ENCODE measurements at regions not wholly inside any gene's neighbourhood (a gene's known extent, or its start where the extent isn't known, plus 50 kb on each side); places are given as distances from the start of the nearest gene placed in this dataset.

GRCh38 chr13:83220241-83220640 is 662.0 kb downstream of the SLITRK1 start:
- no peaks in the 10 kb centered on the region for H3K27me3 Mint-ChIP-seq
- DNase-seq, result no peak

GRCh38 chr13:83219832-83220231 is 662.4 kb downstream of the SLITRK1 start:
- POLR2A ChIA-PET, result interaction anchor here in 1 of 2 donors (0.5 kb wide), 1 partner anchor 1080 kb away, joined by 3 read pairs; no protein-coding TSS in a partner anchor

More at GRCh38 chr13:83220241-83220640, 662.0 kb downstream of the SLITRK1 start:
- Histone ChIP-seq H3K4me1 (ENCODE audit: control insufficient read depth in 1 of 2, extremely low read depth in 1 of 2, insufficient read depth in 2 of 2, low read length in 2 of 2) (no peaks in the 10 kb centered on the region), H3K4me3 (ENCODE audit: control insufficient read depth in 1 of 2, extremely low read depth in 1 of 2, low read length in 1 of 2) (no peak overlapping the region), H3K27ac (ENCODE audit: low read length) (no peak overlapping the region), H3K27me3 (replicated peaks in 1 of 2; ENCODE audit: control insufficient read depth in 2 of 2, extremely low read depth in 1 of 2, insufficient read depth in 2 of 2, low read length in 1 of 2) (no peaks in the 10 kb centered on the region), H3K9me3 (no peaks in the 10 kb centered on the region), H3K36me3 (ENCODE audit: control insufficient read depth in 2 of 2, extremely low read depth in 1 of 2, insufficient read depth in 1 of 2, low read length in 1 of 2) (no peaks in the 10 kb centered on the region)
- ChIA-PET POLR2A (interaction anchor here in 1 of 2 donors (0.5 kb wide), 1 partner anchor 1080 kb away, joined by 3 read pairs; no protein-coding TSS in a partner anchor), CTCF (no interaction called here)
- Mint-ChIP-seq H3K36me3 (no peaks in the 10 kb centered on the region), H3K4me3 (no peak overlapping the region), H3K27ac (no peak overlapping the region), H3K4me1 (no peaks in the 10 kb centered on the region), H3K9me3 (peaks cover 0 to 3% (median under 1%) of the 10 kb centered on the region in 3 donors)
- WGBS (ENCODE audit: insufficient coverage), result no CpG with 5 or more reads among the region's 2 CpGs
- ATAC-seq (replicated peaks in 1 of 4), result no peak

GRCh38 chr13:83216479-83217245 is 665.6 kb downstream of the SLITRK1 start:
- ChIA-PET POLR2A (interaction anchor here in 1 of 2 donors (0.6 kb wide), 1 partner anchor 589 kb away, joined by 4 read pairs; no protein-coding TSS in a partner anchor), CTCF (no interaction called here)
- H3K4me1 ChIP-seq (ENCODE audit: control insufficient read depth in 1 of 2, extremely low read depth in 1 of 2, insufficient read depth in 2 of 2, low read length in 2 of 2), result no peaks in the 10 kb centered on the region

More at GRCh38 chr13:83219832-83220231, 662.4 kb downstream of the SLITRK1 start:
- no peaks in the 10 kb centered on the region for H3K4me1 Mint-ChIP-seq
- Histone ChIP-seq H3K4me1 (ENCODE audit: control insufficient read depth in 1 of 2, extremely low read depth in 1 of 2, insufficient read depth in 2 of 2, low read length in 2 of 2) (no peaks in the 10 kb centered on the region), H3K27ac (ENCODE audit: low read length) (no peak overlapping the region), H3K9me3 (no peaks in the 10 kb centered on the region), H3K4me3 (ENCODE audit: control insufficient read depth in 1 of 2, extremely low read depth in 1 of 2, low read length in 1 of 2) (no peak overlapping the region), H3K36me3 (ENCODE audit: control insufficient read depth in 2 of 2, extremely low read depth in 1 of 2, insufficient read depth in 1 of 2, low read length in 1 of 2) (no peaks in the 10 kb centered on the region), H3K27me3 (replicated peaks in 1 of 2; ENCODE audit: control insufficient read depth in 2 of 2, extremely low read depth in 1 of 2, insufficient read depth in 2 of 2, low read length in 1 of 2) (no peaks in the 10 kb centered on the region)
- CTCF ChIA-PET, result no interaction called here
- no peak for ATAC-seq (replicated peaks in 1 of 4)
- H3K27me3 Mint-ChIP-seq, result no peaks in the 10 kb centered on the region
- no peak for DNase-seq
- no peak overlapping the region for H3K4me3 Mint-ChIP-seq
- no CpG with 5 or more reads among the region's 3 CpGs for WGBS (ENCODE audit: insufficient coverage)
- H3K27ac Mint-ChIP-seq, result no peak overlapping the region
- H3K9me3 Mint-ChIP-seq, result peaks cover 0 to 7% (median 5%) of the 10 kb centered on the region in 3 donors
- no peaks in the 10 kb centered on the region for H3K36me3 Mint-ChIP-seq

GRCh38 chr13:83215627-83216026 is 666.6 kb downstream of the SLITRK1 start:
- Histone ChIP-seq H3K9me3 (no peaks in the 10 kb centered on the region), H3K27ac (ENCODE audit: low read length) (no peak overlapping the region), H3K36me3 (ENCODE audit: control insufficient read depth in 2 of 2, extremely low read depth in 1 of 2, insufficient read depth in 1 of 2, low read length in 1 of 2) (no peaks in the 10 kb centered on the region), H3K27me3 (replicated peaks in 1 of 2; ENCODE audit: control insufficient read depth in 2 of 2, extremely low read depth in 1 of 2, insufficient read depth in 2 of 2, low read length in 1 of 2) (no peaks in the 10 kb centered on the region), H3K4me1 (ENCODE audit: control insufficient read depth in 1 of 2, extremely low read depth in 1 of 2, insufficient read depth in 2 of 2, low read length in 2 of 2) (no peaks in the 10 kb centered on the region), H3K4me3 (ENCODE audit: control insufficient read depth in 1 of 2, extremely low read depth in 1 of 2, low read length in 1 of 2) (no peak overlapping the region)
- no CpG with 5 or more reads among the region's 1 CpG for WGBS (ENCODE audit: insufficient coverage)
- H3K4me1 Mint-ChIP-seq, result no peaks in the 10 kb centered on the region
- POLR2A ChIA-PET, result no interaction called here
- H3K27me3 Mint-ChIP-seq, result no peaks in the 10 kb centered on the region
- CTCF ChIA-PET, result no interaction called here
- H3K36me3 Mint-ChIP-seq, result no peaks in the 10 kb centered on the region
- no peak overlapping the region for H3K27ac Mint-ChIP-seq
- H3K9me3 Mint-ChIP-seq, result peaks cover 6 to 22% (median 19%) of the 10 kb centered on the region in 3 donors
- ATAC-seq (replicated peaks in 1 of 4) (no peak), DNase-seq (no peak)
- no peak overlapping the region for H3K4me3 Mint-ChIP-seq

More at GRCh38 chr13:83216479-83217245, 665.6 kb downstream of the SLITRK1 start:
- H3K4me3 ChIP-seq (ENCODE audit: control insufficient read depth in 1 of 2, extremely low read depth in 1 of 2, low read length in 1 of 2), result no peak overlapping the region
- ATAC-seq (replicated peaks in 1 of 4) (no peak), DNase-seq (no peak)
- Mint-ChIP-seq H3K36me3 (no peaks in the 10 kb centered on the region), H3K9me3 (peaks cover 6 to 16% (median 14%) of the 10 kb centered on the region in 3 donors), H3K4me1 (no peaks in the 10 kb centered on the region), H3K4me3 (no peak overlapping the region), H3K27me3 (no peaks in the 10 kb centered on the region), H3K27ac (no peak overlapping the region)
- no peak overlapping the region for H3K27ac ChIP-seq (ENCODE audit: low read length)
- H3K36me3 ChIP-seq (ENCODE audit: control insufficient read depth in 2 of 2, extremely low read depth in 1 of 2, insufficient read depth in 1 of 2, low read length in 1 of 2), result no peaks in the 10 kb centered on the region
- H3K9me3 ChIP-seq, result no peaks in the 10 kb centered on the region
- WGBS (ENCODE audit: insufficient coverage), result no CpG with 5 or more reads among the region's 1 CpG
- no peaks in the 10 kb centered on the region for H3K27me3 ChIP-seq (replicated peaks in 1 of 2; ENCODE audit: control insufficient read depth in 2 of 2, extremely low read depth in 1 of 2, insufficient read depth in 2 of 2, low read length in 1 of 2)

- Histone ChIP-seq H3K9me3 (no peaks in the 10 kb centered on the region), H3K27ac (ENCODE audit: low read length) (no peak overlapping the region), H3K4me1 (ENCODE audit: control insufficient read depth in 1 of 2, extremely low read depth in 1 of 2, insufficient read depth in 2 of 2, low read length in 2 of 2) (no peaks in the 10 kb centered on the region), H3K36me3 (ENCODE audit: control insufficient read depth in 2 of 2, extremely low read depth in 1 of 2, insufficient read depth in 1 of 2, low read length in 1 of 2) (no peaks in the 10 kb centered on the region), H3K4me3 (ENCODE audit: control insufficient read depth in 1 of 2, extremely low read depth in 1 of 2, low read length in 1 of 2) (no peak overlapping the region), H3K27me3 (replicated peaks in 1 of 2; ENCODE audit: control insufficient read depth in 2 of 2, extremely low read depth in 1 of 2, insufficient read depth in 2 of 2, low read length in 1 of 2) (no peaks in the 10 kb centered on the region)
- Mint-ChIP-seq H3K9me3 (peaks cover 6 to 29% (median 20%) of the 10 kb centered on the region in 3 donors), H3K27ac (no peak overlapping the region), H3K4me1 (no peaks in the 10 kb centered on the region), H3K4me3 (no peak overlapping the region), H3K36me3 (no peaks in the 10 kb centered on the region), H3K27me3 (no peaks in the 10 kb centered on the region)
- ChIA-PET CTCF (no interaction called here), POLR2A (no interaction called here)
- no CpG with 5 or more reads among the region's 1 CpG for WGBS (ENCODE audit: insufficient coverage)
- no peak for DNase-seq
- no peak for ATAC-seq (replicated peaks in 1 of 4)
Measured at GRCh38 chr13:83214452-83214851, 667.8 kb downstream of the SLITRK1 start.

- Histone ChIP-seq H3K36me3 (ENCODE audit: control insufficient read depth in 2 of 2, extremely low read depth in 1 of 2, insufficient read depth in 1 of 2, low read length in 1 of 2) (no peaks in the 10 kb centered on the region), H3K4me1 (ENCODE audit: control insufficient read depth in 1 of 2, extremely low read depth in 1 of 2, insufficient read depth in 2 of 2, low read length in 2 of 2) (no peaks in the 10 kb centered on the region), H3K9me3 (peaks cover 2% of the 10 kb centered on the region), H3K4me3 (ENCODE audit: control insufficient read depth in 1 of 2, extremely low read depth in 1 of 2, low read length in 1 of 2) (no peak overlapping the region), H3K27ac (ENCODE audit: low read length) (no peak overlapping the region), H3K27me3 (replicated peaks in 1 of 2; ENCODE audit: control insufficient read depth in 2 of 2, extremely low read depth in 1 of 2, insufficient read depth in 2 of 2, low read length in 1 of 2) (no peaks in the 10 kb centered on the region)
- H3K27me3 Mint-ChIP-seq, result no peaks in the 10 kb centered on the region
- 86% methylated on average over 1 of the region's 1 CpG for WGBS (ENCODE audit: insufficient coverage)
- no peaks in the 10 kb centered on the region for H3K4me1 Mint-ChIP-seq
- DNase-seq, result no peak
- POLR2A ChIA-PET, result no interaction called here
- H3K9me3 Mint-ChIP-seq, result peaks cover 6 to 34% (median 20%) of the 10 kb centered on the region in 3 donors
- no peak for ATAC-seq (replicated peaks in 1 of 4)
- CTCF ChIA-PET, result no interaction called here
- H3K36me3 Mint-ChIP-seq, result no peaks in the 10 kb centered on the region
- H3K4me3 Mint-ChIP-seq, result no peak overlapping the region
- no peak overlapping the region for H3K27ac Mint-ChIP-seq
Measured at GRCh38 chr13:83211301-83211700, 671.0 kb downstream of the SLITRK1 start.
